Loucy (cell line): ENCODE measurements at regions not wholly inside any gene's neighbourhood (a gene's known extent, or its start where the extent isn't known, plus 50 kb on each side); places are given as distances from the start of the nearest gene placed in this dataset.

ENCODE experiments used
- EZH2phosphoT487 ChIP-seq: fragments of 200-600 bp; IDR thresholded peaks from 2 replicates; pipeline ENCODE4 v1.6.1; 2018; ENCODE audit warnings: antibody characterized with exemption, mild to moderate bottlenecking, moderate library complexity, borderline replicate concordance
- TF ChIP-seq, protein P1 (sequence below): fragments of 200-600 bp; sonication (generic); conservative IDR thresholded peaks from 2 replicates; pipeline ENCODE4 v1.5.1; 2014; ENCODE audit warnings: mild to moderate bottlenecking, antibody characterized with exemption, low read length

DNA sequence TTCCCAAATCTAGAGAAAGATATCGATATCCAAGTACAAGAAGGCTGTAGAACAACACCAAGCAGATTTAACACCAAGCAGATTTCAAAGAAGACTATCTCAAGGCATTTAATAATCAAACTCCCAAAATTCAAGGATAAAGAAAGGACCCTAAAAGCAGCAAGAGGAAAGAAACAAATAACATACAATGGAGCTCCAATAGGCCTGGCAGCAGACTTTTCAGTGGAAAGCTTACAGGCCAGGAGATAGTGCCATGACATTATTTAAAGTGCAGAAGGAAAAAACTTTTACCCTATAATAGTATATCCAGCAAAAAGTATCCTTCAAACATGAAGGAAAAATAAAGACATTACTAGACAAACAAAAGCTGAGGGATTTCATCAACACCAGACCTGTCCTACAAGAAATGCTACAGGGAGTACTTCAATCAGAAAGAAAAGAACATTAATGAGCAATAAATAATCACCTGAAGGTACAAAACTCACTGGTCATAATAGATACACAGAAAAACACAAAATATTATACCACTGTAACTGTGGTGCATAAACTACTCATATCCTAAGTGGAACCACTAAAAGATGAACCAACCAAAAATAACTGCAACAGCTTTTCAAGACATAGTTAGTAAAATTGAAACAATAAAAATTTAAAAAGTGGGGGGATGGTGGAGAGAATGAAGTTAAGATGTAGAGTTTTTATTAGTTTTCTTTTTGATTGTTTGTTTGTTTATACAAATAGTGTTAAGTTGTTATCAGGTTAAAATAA is 267.2 kb downstream of the AUH start:
- TF ChIP-seq, protein P1, sequence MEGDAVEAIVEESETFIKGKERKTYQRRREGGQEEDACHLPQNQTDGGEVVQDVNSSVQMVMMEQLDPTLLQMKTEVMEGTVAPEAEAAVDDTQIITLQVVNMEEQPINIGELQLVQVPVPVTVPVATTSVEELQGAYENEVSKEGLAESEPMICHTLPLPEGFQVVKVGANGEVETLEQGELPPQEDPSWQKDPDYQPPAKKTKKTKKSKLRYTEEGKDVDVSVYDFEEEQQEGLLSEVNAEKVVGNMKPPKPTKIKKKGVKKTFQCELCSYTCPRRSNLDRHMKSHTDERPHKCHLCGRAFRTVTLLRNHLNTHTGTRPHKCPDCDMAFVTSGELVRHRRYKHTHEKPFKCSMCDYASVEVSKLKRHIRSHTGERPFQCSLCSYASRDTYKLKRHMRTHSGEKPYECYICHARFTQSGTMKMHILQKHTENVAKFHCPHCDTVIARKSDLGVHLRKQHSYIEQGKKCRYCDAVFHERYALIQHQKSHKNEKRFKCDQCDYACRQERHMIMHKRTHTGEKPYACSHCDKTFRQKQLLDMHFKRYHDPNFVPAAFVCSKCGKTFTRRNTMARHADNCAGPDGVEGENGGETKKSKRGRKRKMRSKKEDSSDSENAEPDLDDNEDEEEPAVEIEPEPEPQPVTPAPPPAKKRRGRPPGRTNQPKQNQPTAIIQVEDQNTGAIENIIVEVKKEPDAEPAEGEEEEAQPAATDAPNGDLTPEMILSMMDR = no peak
- no peak for TF ChIP-seq EZH2phosphoT487
